ENCODE measurements at regions not wholly inside any gene's neighbourhood (a gene's known extent, or its start where the extent isn't known, plus 50 kb on each side); places are given as distances from the start of the nearest gene placed in this dataset.

DNA sequence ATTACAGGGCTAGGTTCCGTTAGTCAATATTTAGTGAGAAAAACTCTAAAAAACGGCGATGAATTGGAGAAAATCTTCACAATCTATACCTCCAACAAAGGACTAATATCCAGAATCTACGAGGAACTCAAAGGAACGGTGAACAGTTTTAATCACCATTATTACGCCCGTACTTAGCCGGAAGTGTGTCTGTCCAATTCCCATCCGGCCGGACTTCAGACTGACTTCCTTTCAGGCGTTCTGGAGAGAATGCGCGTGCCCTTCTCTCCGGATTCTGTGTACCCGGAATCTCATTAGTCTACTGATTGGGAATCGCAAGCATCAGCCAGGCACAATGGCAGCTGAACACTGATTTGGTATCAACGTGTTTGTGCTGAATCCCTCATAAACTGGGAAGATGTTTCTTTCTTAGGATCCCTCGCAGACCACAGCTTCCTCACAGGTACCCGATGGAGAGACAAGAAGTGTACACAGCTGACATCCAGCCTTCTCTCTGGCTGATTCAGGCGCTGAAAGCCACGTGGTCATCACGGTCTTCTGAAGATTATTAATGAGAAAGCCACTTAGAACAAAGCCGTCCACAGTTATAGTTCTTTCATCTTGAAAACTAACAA is 239.9 kb downstream of the ZNF516 start:
- no peak for DNase-seq (ENCODE audit: low spot score)

DNA sequence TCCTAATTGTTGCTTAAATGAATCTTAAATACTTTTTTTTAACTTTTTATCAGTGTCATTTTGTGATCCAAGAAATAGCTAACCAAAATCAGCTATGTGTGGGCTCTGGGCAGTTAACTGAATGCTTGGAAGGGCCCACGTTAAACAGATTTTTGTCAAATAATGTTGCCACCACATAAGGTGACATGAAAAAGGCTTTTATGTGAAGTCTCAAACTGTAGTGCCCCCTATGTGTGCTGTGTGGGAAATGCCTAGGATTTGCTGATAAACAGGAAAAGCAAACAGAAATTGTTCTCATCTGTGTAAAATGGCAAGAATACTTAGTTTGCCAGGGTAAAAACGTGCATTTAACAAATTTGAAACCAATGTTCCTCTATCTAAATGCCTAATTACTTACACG is 242.2 kb downstream of the ZNF516 start:
- no peak for DNase-seq (ENCODE audit: low spot score)

- DNase-seq (ENCODE audit: low spot score), result no peak
Observed at GRCh38 chr18:76252139-76252538, 242.9 kb downstream of the ZNF516 start.

GRCh38 chr18:76251691-76252090 is 243.4 kb downstream of the ZNF516 start:
- DNase-seq (ENCODE audit: low spot score), result no peak

- no peak for DNase-seq (ENCODE audit: low spot score)
Observed at GRCh38 chr18:76246590-76246989, 248.5 kb downstream of the ZNF516 start.

- DNase-seq (ENCODE audit: low spot score), result no peak
Observed at GRCh38 chr18:76234676-76235060, 260.4 kb downstream of the ZNF516 start.

GRCh38 chr18:76233876-76234675 is 261.0 kb downstream of the ZNF516 start:
- DNase-seq (ENCODE audit: low spot score), result no peak

DNA sequence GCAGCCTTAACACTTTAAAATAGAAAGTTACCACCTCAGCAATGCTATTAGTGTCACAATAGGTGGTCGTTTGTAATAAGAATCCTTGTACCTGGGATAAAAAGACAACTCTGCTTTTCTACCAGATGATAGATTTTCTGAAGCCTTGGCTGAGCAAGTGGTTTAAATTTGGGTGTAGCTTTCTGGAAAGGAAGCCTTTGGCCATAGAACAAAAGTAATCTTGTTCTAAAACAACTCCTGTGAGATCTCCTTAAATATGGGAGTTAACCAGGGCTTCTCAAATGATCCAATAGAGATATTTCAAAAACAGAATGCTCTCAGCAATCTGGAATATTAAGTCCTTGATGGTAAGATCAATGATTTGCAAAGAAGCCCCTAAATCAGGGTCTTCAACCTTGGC is 261.6 kb downstream of the ZNF516 start:
- no peak for DNase-seq (ENCODE audit: low spot score)

GRCh38 chr18:76232779-76233178 is 262.3 kb downstream of the ZNF516 start:
- no peak for DNase-seq (ENCODE audit: low spot score)

DNA sequence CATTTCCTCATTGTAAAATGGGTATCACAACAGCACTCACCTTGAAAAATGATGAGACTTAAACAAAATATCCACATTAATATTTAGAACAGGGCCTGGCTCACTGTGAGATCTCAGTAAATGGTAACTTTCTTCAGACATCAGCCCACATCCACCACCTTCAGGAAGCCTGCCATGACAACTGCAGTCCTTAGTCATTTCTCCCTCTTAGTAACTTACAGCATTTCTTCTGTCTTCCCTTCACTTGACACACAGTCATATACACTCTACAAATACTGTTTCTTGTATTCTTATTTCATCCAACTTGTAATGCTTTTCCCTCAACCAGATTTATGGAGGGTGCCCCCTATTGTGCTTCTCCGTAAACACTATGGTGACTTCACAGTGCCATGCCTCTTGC is 263.0 kb downstream of the ZNF516 start:
- DNase-seq (ENCODE audit: low spot score), result no peak

DNA sequence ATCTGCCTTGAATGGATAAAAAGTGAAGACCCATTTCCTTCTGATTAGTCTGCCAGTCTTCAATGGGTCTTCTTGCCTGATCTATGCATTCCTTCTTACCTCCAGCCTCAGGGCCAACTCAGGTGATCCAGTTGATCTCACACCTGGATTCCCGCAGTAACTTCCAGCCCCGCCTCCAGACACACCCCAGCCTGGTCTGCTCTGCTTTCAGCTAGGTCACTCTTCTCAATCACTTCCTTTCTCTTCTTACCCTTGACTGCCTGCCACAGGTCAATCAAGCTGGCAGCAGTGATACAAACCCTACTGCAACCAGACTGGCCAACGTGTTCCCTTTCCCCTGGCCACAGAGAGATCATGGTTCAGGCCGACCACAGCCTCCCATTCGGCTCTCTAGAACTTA is 263.6 kb downstream of the ZNF516 start:
- DNase-seq (ENCODE audit: low spot score), result no peak

DNA sequence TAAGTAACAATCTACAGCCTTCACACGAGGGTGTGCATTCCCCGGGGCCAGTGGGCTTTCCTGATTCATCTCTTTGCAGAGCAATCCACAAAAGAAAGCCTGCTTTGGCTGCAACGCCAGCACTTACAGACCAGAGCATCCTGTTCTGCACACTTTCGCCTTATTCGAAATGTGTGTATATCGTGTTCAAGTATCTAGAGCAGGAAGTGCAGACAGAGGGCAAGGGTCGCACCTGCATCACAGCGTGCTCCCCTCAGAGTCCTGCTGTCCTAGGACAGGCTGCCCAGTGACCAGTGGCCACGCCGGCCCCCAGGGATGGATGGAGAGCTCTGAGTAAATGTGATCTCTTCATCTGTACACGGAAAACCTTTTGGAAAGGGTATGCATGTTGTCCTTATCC is 264.3 kb downstream of the ZNF516 start:
- no peak for DNase-seq (ENCODE audit: low spot score)

- DNase-seq (ENCODE audit: low spot score), result no peak
Observed at GRCh38 chr18:76228716-76229115, 266.3 kb downstream of the ZNF516 start.

DNA sequence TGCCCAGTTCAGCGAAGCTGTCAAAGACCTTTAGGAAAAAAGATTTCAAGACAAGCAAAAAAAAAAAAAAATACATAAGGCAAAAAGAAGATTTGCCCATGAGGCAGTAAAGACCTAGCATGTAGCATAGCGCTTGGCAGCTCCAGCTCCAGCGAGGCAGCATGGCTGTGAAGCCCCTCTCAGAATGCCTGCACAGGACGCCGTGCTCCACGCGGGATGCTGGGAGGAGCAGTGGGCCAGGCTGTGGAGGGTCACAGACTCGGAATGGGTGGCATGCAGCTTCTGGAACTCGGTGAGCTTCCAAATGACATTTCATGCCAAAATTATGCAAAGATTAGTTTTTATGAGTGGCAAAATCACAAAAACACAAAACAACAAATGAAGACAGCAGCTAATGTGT is 267.3 kb downstream of the ZNF516 start:
- DNase-seq (ENCODE audit: low spot score), result no peak

GRCh38 chr18:76223403-76223802 is 271.6 kb downstream of the ZNF516 start:
- no peak for DNase-seq (ENCODE audit: low spot score)

DNA sequence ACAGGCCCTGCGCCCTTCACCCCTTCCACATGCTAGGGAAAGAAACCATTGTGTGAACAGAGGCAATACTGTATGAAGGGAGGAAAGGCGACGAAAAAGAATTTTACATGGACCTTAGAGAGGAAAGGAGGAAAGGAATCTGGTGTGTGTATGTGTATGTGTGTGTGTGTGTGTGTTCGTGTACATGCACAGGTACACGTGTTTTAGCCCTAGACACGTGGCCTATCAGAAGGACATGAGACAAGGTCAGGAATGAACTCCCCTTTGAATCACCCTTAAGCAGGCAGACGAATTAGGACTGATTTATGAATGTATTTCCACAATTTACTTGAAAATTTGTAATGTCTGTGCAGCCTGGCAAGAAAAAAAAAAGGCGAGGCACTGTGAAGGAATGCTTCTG is 276.0 kb downstream of the ZNF516 start:
- no peak for DNase-seq (ENCODE audit: low spot score)

GRCh38 chr18:76216096-76216495 is 278.9 kb downstream of the ZNF516 start:
- no peak for DNase-seq (ENCODE audit: low spot score)

- DNase-seq (ENCODE audit: low spot score), result no peak
Observed at GRCh38 chr18:76213991-76214390, 281.1 kb downstream of the ZNF516 start.

DNA sequence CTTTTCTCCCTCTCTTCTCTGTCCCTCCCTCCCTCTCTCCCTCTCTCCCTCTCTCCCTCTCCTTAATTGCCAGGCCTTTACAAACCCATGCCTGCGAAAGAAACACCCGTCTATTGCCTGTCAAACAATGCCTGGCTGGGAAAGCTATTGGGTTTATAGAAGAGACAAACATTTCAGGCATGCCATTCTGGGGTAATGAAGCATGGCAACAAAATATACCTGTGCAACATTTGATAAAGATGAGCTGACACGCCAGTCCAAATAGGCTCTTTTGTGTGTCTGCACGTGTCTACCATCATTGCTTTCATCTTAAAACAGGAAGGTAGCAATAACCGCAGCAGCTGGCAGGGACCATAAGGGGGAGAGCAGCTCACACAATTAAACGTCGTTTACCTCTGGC is 282.1 kb downstream of the ZNF516 start:
- no peak for DNase-seq (ENCODE audit: low spot score)

DNA sequence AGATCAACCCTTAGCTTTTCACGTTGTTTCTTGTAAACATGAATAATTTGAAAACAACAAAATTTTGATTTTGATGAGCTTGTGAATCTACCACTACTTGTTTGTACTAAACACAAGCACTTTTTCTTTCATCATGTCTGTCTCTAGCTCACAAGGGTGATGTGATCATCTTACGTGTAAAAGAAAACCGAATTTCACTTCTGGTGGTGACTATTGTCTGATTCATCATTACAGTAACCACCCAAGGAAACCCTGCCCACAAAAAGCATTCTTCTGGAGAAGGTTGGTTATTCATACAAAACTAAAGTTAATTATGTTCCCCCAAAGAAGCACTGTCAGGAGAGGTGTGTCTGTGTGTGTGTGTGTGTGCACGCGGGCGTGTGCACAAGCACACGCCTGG is 285.4 kb downstream of the ZNF516 start:
- no peak for DNase-seq (ENCODE audit: low spot score)

DNA sequence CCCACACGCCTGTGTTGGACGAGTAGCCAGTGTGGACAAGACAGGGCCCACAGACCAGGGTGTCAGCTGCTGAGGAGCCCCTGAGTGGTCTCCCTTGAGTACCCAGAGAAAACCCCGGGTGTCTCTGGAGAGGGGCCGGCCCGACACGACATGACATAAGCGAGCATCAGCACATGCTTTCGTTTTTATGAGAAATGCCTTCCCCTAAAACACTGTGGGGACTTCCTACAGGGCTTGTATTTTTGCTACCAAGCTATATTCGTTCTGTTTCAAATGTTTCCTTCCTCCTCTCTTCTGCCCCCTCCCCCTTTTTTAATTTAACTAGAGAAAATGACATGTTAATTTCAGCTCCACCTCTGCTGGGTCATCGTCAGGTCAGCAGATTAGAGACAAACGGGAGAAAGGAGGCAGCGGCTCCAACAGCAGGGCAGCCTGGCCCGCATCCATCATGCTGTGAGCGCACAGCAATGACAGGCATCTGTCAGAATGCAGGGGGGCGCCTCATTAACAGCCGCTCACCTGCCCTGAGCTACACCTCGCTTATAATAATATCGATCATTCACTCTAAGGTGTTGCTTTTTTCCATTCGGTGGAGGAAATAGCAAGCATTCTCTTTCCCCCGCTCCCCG is 286.2 kb downstream of the ZNF516 start:
- no peak for DNase-seq (ENCODE audit: low spot score)

DNA sequence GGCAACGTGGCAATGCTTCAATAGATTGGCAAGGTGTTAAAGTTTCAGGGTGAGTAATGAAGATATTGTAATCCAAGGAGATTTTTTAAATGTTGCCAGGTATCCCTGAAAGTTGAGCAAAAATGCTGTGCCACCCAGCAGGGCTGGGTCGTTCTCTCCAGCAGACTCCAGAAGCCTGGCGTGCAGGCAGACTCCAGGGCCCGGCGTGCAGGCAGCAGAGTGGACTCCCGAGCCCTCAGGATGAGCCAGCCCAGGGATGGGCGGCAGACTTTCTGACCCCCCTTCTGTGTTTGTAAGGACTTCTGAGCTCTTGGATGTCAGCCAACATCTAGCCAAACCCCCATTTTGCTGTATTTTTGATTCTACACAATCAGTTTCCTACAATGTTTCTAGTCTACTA is 289.1 kb downstream of the ZNF516 start:
- DNase-seq (ENCODE audit: low spot score), result no peak

- DNase-seq (ENCODE audit: low spot score), result no peak
Observed at GRCh38 chr18:76203552-76203951, 291.5 kb downstream of the ZNF516 start.

- no peak for DNase-seq (ENCODE audit: low spot score)
Observed at GRCh38 chr18:76202322-76202721, 292.7 kb downstream of the ZNF516 start.

Data from CD4-positive, alpha-beta T cell treated with Interleukin-2 at 100 ng/mL for 4 hours (primary cell).